GM18511 (cell line): ENCODE measurements at regions not wholly inside any gene's neighbourhood (a gene's known extent, or its start where the extent isn't known, plus 50 kb on each side); places are given as distances from the start of the nearest gene placed in this dataset.
A peak's percentile ranks its signal among the peaks of the same experiment; 100 is the strongest.
"Not testable (repeated sequence)": the region's sequence is repeated elsewhere in the genome, so short reads cannot be mapped to it uniquely, and the experiment has no call there.

Experiments
- ATAC-seq: cut with Tn5 transposase; IDR thresholded peaks from one replicate; pipeline ENCODE4 v1.9.1; 2021; ENCODE audit warnings: mild to moderate bottlenecking, moderate library complexity; ENCODE audit not compliant: unreplicated experiment

- no peak for ATAC-seq
Measured at GRCh38 chr10:33102071-33102470, 144.0 kb upstream of the ITGB1 start.

DNA sequence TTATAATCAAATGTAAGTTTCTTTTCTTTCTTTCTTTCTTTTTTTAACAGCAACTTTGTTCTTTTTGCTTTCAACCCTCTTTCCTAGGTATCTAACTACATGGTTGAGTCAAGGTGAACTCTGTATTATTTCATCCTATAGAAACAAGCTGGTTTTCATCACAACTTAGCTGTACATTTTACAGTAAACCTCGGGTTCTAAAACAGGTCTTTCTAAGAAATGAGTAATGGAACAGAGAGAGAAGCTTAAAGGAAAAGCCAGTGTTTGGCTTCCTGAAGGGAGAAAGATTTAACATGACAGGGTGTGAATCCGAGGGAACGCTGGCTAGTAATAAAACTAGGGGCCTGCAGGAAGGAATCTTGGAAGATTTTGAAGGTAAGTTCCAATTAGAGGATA is 143.4 kb upstream of the ITGB1 start:
- ATAC-seq = no peak

DNA sequence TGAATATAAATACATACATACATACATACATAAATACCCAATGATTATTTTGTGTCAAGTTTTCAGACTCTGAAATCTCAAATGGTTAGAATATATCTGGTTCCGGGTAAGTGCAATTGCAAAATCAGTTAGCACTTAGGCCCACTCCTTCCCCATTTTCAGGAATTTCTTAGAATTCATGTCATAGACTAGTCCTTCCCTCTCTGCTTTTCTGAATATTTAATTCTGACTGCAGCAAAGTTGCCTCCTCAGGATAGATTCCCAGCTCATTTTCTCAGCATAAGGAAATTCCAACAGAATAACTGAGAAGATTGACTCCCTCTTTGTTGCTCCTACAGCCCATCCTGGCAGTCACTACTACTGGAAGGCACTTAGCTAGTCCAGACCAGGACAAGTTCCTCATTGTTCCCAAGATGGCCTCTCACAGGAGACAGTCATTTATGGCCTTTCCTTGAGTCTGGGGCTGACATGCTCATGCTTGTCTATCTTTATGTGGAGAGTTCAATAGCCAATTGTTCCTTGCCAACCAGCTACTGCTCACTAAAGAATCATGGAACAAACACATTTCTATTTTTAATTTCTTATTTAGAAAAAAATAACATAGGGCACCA is 142.9 kb upstream of the ITGB1 start:
- ATAC-seq = no peak

DNA sequence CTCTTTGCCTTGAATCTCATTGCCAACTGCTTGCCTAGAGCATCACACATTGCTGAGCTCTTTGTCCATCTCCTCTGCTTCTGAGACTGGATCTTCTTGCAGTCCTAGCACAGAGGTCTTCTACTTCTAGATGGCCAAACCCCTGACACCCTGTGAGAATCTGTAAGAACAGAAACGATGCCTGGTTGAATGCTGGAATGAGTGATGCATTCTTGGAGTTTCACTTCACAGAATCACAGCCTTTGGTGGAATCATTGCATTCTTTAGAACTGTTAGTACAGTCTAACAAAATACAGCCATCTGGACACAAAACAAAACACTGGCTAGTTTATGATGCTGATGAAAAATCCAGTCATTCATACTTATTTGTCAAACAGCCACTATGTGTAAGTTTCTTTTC is 141.7 kb upstream of the ITGB1 start:
- ATAC-seq = no peak

DNA sequence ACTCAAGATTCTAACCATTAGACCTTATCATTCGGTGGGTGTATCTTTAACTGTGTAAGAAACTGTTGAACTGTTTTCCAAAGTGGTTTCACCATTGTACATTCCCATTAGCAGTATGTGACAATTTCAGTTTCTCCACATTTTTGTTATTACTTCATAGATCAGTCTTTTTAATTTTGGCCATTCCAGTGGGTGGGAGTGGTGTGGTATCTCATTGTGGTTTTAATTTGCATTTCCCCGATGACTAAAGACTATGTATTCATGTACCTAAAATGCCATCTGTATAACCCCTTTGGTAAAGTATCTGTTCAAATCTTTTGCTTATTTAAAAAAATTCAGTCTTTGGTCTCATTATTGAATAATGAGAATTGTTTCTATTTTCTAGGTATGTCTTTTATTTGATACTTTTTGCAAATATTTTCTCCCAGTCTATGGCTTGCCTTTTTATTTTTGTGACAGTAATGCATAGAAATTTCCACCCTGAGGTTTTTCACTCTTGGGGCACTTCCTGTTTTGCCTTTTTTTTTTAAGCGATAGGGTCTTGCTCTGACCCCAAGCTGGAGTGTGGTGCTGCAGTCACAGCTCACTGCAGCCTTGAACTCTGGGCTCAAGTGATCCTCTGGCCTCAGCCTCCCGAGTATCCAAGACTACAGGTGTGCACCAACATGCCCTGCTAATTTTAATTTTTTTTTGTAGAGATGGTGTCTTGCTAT is 141.1 kb upstream of the ITGB1 start:
- ATAC-seq = peak; percentile 47

DNA sequence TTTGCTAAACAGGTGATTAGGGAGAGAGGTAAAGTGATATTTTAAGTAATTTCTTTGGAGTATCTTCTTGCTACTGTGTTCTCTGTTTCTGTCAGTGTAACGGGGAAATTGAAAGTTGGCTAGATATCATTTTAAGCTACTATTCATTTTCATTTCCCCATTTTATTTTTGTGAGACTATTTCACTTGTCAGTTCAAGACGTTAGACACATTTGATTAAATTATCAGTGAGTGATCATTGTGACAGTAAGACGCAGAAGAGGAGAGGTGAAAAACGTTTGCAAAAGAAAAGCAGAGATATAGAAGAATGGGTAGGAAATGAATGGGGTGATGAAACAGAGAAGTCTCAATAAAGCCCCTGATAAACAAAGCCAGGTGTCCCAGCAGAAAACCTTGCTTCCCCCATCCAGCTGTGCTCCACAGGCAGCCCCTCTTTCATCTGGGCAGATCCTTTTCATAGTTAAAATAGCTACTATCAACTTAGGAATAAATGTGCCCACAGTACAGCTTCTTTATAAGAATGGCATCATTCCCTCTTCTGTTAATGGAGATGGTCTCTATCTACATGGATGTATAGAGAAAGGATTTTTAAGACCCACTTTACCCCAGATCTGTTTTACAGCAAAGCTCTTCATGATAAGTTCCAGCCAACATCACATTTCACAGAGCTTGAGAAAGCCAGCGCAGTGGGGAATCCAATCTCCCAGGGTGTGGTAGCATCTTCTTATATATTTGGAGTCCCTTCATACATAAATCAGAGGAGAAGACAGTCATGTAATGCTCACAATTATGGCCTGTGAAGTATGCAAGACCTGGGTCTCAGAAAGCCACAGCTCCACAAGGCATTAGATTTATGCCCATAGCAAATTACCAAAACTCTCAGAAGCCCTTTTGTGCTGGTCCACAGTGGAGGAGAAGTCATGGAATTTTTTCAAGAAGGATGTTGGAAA is 138.1 kb upstream of the ITGB1 start:
- ATAC-seq = peak; percentile 76

GRCh38 chr10:33094263-33095051 is 136.4 kb upstream of the ITGB1 start:
- no peak for ATAC-seq

DNA sequence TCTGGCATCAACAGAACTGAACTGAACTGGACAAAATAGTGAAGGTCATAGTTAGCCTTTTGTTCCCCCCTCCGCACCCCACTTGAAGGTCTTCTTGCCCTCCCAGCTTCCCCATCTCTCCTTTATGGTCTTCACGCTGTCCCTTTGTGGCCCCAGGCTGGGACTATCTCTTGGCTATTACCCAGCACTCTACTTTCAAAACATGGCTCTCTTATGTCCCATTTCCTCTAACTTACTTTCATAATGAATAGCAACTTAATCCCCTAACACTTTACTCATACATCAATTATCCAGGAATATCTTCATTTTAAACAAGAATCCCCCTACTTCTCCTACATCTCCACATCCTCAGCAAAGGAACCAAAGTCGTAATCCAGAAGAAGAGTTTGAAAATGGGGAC is 135.3 kb upstream of the ITGB1 start:
- peak; percentile 62 for ATAC-seq

- no peak for ATAC-seq
Measured at GRCh38 chr10:33092596-33092995, 134.6 kb upstream of the ITGB1 start.

GRCh38 chr10:33091201-33091600 is 133.2 kb upstream of the ITGB1 start:
- ATAC-seq = no peak

DNA sequence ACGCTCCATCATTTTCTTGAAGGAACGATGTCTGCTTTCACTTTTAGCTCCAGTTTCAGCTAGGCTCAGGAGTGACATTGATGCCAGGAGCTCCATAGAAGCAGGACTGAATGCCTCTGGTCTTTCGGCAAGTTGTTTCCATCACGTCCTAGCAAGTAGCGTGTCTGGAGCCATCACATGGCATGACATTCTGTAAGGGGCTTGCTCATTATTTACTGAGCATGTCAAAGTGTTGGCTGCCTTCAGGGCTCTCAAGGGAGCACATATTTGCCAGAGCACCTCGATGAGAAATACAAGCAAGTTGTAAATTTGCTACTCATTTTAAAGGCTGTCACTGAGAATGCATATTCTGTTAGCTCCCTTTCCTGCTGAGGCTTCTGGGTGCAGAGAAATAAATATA is 131.0 kb upstream of the ITGB1 start:
- ATAC-seq = no peak

- no peak for ATAC-seq
Measured at GRCh38 chr10:33087922-33088321, 129.9 kb upstream of the ITGB1 start.

DNA sequence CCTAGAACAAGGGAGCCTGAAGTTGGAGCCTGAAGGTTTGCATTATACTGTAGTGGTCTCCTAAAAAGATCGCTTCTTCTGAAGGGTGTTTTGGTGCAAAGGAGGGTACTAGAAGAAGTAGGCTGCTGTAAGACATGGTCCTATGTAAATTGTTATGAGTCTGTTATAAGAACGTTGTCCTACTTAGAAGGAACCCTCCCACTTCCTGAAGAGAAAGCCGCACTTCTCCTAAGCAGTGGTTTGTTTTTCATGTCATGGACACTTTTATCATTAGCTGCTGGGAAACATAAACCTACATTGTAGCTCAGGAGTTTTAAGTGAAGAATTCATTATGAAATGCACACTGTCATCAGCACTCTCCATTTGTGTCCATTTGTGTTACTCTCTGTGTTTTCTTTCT is 129.1 kb upstream of the ITGB1 start:
- ATAC-seq = no peak

DNA sequence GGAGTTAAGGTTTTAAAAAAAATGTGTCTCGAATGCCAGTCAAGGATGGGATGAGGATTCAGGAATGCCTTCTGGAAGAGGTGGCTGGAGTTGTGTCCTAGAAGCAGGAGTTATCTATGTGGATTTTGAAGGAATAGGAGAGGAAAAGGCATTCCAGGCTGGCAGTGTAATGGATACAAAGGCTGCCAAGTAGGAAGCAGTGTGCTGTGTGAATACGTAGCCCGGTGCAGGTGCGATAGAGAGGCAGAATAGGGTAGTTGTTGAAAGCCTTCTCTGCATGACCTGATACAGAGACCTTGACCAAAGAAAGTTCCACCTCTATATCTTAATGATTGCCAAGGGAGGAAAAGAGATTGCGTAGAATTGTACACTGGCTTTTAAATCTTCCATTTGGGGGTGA is 128.1 kb upstream of the ITGB1 start:
- ATAC-seq = no peak

DNA sequence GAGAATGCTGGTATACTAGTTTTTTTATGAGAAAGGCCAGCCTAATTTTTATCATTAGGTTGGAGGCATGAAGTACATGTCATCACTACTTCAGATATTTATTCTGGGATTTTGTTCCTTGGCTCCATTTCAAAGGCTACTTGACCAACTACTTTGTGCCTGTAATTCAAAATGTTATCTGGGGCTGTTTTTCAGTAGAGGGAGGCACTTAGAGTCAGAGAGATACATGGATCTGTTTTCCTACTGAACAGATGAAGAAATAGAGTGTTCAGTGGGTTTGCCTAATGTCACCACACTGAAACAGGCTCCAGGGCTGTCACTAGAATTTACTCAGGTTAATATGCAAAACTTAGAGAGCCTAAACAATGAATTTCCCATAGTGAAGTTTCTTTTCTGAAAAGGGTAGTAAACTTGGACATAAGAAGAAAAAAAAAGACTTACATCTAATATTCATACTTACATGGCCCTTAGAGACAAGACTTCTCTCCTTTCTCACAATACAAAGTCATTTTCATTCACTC is 127.3 kb upstream of the ITGB1 start:
- ATAC-seq = no peak

- no peak for ATAC-seq
Measured at GRCh38 chr10:33084453-33084852, 126.4 kb upstream of the ITGB1 start.

DNA sequence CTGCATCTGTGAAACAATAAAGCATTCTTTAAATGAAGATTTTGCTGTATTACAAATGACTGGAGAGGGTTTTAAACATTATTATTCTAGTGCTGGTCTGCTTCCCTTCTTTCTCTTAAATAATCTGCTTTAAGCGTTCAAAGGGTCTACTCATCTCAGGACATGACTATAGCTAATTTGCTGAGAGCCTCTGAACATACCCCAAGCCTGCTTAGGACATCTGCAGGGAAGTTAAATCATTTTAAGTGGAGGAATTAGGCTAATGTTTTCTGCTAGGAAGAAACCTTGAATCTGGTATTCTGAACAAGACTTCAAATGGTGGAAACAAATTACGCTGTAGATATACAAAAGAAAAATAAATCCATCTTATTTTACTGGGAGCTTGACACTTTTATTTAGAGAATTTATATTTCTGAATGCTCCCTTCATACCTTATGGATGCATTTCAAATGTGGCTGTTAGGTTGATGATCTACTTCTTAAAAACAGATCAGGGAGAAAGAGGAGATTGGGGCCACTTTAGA is 124.4 kb upstream of the ITGB1 start:
- no peak for ATAC-seq

- not testable (repeated sequence) for ATAC-seq
Measured at GRCh38 chr10:33080467-33080866, 122.4 kb upstream of the ITGB1 start.

DNA sequence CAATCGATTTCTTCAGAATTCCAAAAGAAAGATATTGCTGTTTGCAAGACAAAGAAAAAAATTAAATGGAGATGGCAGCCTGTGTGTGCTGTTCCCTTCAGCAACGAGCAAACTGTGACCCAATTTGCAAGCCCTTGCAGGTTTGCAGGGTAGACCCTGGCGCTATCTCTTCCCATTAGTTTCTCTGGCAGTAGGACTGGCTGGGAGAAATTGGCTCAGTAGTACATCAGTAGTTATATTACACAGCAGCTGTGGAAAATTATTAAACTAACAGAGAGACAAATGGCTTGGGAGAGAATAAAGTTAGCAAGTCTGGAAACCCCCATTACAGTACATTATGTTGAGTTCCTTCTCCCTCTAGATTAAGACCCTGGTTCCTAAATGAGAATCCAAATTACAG is 116.4 kb upstream of the ITGB1 start:
- no peak for ATAC-seq

- ATAC-seq = no peak
Measured at GRCh38 chr10:33073641-33074415, 115.8 kb upstream of the ITGB1 start.
